ENCODE measurements at regions not wholly inside any gene's neighbourhood (a gene's known extent, or its start where the extent isn't known, plus 50 kb on each side); places are given as distances from the start of the nearest gene placed in this dataset.
"Not testable (repeated sequence)": the region's sequence is repeated elsewhere in the genome, so short reads cannot be mapped to it uniquely, and the experiment has no call there.

DNA sequence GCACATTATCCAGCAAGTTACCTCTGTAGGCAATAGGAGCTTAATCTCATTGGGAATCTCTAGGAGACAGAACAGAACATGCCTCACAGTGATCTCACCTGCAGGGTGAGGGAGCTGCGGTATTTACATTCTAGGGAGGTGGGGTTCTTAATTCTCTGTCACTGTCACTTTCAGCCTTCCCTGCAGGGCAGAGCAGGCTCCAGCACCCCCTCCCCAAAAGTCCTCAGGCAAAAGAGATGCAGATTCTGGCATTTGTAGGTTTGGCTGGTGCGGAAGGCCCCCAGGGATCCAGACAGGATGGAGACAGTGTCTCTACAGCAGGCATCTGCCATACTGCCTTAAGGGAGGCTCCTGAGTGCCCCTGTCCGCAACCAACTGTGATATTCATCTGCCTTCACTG is 166.4 kb upstream of the ATP6AP2 start:
- DNase-seq (ENCODE audit: low read depth): no peak

DNA sequence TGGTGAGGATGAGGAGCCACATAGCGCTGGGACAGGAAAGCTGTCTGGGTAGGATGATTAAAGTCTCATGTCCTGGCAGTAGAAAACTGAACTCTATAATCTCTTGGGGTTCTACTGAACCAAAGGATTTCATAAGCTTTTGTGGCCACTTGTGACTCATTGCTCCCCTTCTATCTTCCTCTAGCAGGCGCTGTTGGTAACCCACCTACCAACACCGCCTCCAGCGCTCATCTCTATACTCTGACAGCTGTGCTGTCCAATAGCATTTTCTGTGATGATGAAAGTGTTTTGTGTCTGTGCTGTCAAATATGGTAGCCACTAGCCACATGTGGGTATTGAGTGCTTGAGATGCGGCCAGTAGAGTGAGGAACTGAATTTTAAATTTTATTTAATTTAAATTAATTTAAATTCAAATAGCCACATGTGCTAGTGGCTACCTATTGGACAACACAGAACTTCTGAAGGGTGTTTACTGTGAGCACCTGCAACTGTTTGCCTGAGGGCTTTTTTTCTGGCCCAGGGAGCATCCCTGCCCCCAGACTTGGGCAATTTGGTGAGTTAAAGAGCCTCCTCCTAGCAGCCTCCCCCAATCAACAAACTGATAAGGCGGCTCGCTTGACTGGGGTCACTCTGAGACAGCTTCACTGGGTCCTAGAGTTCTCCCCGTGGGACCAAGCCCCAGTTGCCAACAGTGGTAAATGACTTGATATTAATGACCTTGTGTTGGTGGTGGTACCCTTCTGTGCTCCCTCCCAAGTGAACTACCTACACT is 169.2 kb upstream of the ATP6AP2 start:
- no peak for DNase-seq (ENCODE audit: low read depth)

- DNase-seq (ENCODE audit: low read depth): no peak
Measured at GRCh38 chrX:40410859-40411258, 169.9 kb upstream of the ATP6AP2 start.

DNA sequence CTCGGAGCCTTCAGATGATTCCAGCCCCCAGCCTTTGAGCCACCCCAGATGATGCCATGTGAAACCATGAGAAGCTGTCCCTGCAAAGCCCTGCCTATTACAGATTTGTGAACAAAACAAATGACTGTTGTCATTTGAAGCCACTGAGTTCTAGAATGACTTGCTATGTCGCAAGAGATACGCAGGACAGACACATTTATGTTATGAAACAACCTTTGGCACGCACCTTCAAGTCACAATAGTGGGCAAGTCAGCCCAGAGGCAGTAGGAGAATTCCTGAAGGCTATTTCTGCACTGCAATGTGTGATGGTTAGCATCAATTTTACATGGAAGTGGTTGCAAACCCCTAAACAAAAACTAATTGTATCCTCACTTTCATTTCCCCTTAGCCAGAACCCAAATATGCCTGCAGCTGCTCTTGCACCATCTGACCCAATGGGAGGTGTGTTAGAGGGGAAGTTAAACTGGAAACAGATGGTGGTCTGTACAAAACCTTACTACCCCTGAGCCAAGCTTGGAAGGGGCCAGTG is 174.4 kb upstream of the ATP6AP2 start:
- DNase-seq (ENCODE audit: low read depth): no peak

DNA sequence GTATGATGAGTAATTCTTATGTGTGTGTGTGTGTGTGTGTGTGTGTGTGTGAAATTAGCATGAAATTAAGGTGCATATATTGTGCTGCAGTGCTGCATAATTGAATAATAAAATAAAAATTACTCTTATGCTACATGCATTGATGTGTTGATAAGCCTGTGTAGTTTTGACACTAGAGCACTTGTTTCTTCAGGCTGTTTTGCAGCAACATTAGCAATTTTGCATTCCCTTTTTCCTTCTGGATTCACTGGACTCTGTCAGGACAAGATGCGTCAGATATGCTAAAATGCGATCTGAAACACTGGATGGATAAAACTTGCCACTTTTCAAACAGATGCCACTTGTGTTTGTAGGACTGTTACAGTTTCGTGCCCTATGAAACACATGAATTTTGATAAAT is 175.4 kb upstream of the ATP6AP2 start:
- DNase-seq (ENCODE audit: low read depth): no peak

DNA sequence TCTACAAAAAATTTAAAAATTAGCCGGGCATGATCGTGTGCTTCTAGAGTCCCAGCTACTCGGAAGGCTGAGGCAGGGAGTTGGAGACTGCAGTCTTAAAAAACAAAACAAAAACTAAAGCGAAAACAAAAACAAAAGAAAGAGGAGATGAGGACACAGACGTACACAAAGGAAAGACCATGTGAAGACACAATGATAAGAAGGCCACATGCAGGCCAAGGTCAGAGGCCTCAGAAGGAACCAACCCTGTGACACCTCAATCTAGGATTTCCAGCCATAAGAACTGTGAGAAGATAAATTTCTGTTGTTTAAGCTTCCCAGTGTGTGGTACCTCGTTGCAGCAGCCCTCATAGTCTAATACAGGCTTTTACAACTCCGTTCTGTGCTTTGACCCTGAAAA is 177.0 kb upstream of the ATP6AP2 start:
- DNase-seq (ENCODE audit: low read depth): no peak

- DNase-seq (ENCODE audit: low read depth): no peak
Measured at GRCh38 chrX:40402831-40403533, 177.8 kb upstream of the ATP6AP2 start.

DNA sequence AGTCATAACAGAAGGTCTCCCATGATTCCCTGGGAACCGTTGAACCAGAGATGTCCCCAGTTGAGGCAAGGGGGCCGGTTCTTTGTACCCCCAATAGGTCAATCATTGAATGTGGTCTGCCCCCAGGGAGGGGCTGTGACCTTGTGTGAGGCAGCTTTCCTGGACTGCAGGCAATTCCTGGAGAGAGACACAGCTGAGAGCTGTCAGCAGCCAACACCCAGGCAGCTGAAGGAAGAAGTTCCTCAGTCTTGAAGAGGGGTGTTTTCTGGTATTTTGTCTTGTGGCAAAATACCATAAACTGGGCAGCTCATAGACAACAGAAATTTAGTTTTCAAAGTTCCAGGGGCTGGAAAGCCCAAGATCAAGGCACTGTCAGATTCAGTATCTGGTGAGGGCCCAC is 185.7 kb upstream of the ATP6AP2 start:
- no peak for DNase-seq (ENCODE audit: low read depth)

DNA sequence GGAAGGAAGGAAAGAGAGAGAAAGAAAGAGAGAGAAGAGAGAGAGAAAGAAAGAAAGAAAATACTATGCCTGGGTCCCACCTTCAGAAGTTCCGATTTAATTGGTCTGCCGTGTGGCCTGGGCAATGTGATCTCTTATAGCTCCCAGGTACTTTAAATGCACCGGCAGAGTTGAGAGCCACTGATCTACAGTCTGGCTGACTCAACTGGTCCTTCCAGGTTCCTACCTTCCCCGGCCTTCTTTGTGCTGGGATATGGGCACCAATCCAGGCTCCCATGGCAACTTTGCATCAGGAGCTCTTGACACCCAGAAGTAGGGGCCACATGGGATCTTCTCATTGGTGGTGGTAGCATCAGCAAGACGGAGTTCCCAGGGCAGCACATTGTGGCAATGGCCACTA is 186.5 kb upstream of the ATP6AP2 start:
- no peak for DNase-seq (ENCODE audit: low read depth)

GRCh38 chrX:40392599-40392998 is 188.2 kb upstream of the ATP6AP2 start:
- no peak for DNase-seq (ENCODE audit: low read depth)

- no peak for DNase-seq (ENCODE audit: low read depth)
Measured at GRCh38 chrX:40391662-40392061, 189.1 kb upstream of the ATP6AP2 start.

DNA sequence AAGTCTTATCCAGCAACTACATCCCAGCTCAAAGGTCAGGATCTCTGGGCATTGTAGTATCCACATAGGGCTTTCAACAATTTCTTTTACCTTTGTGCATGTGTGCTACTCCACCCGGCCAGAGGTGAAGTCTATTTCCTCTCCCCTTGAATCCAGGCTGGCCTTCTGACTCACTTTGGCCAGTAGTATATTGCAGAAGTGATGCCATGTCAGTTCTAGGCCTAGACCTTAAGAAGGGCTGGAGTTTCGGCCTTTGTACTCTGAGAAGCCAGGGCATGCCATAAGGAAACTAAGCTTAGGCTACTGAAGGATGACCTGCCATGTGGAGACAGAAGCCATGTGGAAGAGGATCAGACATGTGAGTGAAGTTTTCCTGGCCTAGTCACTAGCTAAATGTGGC is 191.2 kb upstream of the ATP6AP2 start:
- no peak for DNase-seq (ENCODE audit: low read depth)

GRCh38 chrX:40388441-40388840 is 192.3 kb upstream of the ATP6AP2 start:
- DNase-seq (ENCODE audit: low read depth): no peak

DNA sequence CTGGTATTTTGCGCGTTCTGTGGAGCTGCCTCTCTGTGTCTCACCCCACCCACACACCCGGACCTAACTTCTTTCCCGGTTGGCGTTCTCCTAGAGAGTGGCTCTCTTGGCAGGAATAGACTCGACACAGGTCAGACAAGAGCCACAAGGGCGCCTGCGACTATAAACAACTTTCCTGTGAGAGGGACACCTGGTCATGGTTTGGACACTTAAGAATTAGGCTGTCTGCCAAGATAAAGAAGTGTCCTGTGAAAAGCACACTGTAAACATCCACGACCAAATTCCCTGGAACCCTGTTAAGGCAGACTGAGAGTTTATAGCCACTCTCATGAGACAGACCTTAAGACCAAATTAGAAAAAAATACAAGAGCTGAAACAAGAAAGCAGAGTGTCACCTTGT is 192.9 kb upstream of the ATP6AP2 start:
- DNase-seq (ENCODE audit: low read depth): not testable (repeated sequence)

DNA sequence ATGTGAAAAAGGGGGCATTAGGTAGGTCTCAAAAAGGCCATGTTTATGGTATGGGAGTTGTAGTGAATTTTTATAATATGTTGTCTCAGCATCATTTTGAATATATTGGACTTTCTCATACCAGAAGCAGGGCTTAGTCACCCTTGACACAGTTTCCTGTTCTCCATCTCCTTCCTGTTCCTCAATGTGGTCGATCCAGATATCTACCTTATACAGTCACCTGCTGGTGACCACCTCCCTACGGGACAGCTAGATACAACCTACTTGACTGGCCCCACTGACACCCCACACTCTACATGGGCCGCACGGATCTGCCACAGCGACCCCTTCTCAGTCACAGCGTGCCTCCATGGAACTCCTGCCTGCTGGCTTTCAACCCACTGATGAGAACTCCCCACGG is 193.5 kb upstream of the ATP6AP2 start:
- DNase-seq (ENCODE audit: low read depth): not testable (repeated sequence)

DNA sequence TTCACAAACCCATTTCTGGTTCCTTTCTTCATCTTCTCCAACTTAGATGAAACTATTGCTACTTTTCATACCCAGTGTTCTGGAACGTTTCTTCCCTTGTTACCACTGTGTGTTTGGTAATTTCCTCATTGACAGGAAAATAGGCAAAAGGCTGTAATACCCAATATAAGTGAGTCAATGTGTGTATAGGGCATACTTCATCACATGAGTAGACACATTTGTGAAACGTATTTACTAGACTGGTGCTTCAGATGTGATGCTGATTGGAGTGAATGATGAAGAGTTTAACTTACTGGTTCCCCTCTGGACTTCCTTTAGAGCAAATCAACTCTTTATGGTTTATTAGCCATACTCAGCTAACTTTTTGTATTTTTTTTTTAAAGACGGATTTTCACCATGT is 195.1 kb upstream of the ATP6AP2 start:
- no peak for DNase-seq (ENCODE audit: low read depth)

DNA sequence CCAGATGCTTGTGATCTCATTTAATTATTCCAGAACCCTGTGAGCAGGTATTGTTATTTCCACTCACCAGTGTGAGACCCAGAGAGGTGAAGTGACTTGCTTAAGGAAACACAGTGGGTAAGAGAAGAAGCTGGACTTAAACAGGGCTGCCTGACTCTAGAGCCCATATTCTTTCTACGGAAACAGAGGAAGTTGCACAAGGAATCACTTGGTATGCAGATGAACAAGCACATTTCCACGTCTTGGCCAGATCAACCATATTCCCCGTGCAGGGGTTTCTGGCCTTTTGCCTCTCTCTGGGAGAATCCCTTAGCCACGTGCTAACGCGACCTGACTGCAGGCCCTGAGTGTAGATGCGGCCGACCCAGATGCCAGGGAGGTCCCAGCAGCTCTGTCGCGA is 195.5 kb upstream of the ATP6AP2 start:
- DNase-seq (ENCODE audit: low read depth): no peak

- no peak for DNase-seq (ENCODE audit: low read depth)
Measured at GRCh38 chrX:40383969-40384368, 196.8 kb upstream of the ATP6AP2 start.

DNA sequence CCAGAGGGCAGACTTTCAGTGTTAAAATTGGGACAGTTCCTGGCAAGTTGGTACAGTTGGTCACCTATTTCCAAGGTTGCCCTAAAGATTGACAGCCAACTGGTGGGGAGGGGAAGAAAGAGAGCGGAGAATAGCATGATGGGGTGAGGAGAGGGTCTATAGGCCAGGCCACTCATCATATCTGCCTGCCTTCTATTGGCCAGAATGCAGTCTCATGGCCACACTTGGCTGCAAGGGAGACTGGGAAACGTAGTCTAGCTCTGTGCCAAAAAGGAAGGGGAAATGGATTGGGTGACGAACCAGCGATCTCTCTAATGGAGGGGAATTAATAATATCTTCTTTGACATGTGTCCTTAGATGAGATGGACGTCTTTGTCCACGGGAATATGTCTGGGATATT is 197.4 kb upstream of the ATP6AP2 start:
- no peak for DNase-seq (ENCODE audit: low read depth)

- no peak for DNase-seq (ENCODE audit: low read depth)
Measured at GRCh38 chrX:40380655-40381488, 199.9 kb upstream of the ATP6AP2 start.

DNA sequence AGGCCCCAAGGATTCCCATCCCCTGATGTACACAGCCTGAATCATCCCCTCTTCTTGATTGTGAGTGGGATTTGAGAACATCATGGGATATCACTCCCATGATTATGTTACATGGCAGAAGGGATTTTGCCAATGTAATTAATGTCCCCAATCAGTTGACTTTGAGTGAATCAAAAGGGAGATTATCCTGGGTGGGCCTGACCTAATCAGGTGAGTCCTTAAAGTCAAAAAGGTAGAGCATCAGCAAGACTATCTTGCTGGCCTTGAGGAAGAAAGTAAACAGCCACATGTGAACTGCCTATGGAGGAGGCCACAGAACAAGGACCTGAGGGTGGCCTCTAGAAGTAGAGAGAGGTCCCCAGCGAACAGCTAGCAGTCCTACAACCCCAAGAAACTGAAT is 203.1 kb upstream of the ATP6AP2 start:
- no peak for DNase-seq (ENCODE audit: low read depth)

- DNase-seq (ENCODE audit: low read depth): no peak
Measured at GRCh38 chrX:40374486-40374885, 206.3 kb upstream of the ATP6AP2 start.

- no peak for DNase-seq (ENCODE audit: low read depth)
Measured at GRCh38 chrX:40373641-40374040, 207.1 kb upstream of the ATP6AP2 start.

Measured in activated T-cell treated with anti-CD3 and anti-CD28 coated beads for 1 hour (primary cell).